Fibroblast of villous mesenchyme (primary cell): ENCODE measurements at regions not wholly inside any gene's neighbourhood (a gene's known extent, or its start where the extent isn't known, plus 50 kb on each side); places are given as distances from the start of the nearest gene placed in this dataset.

ENCODE experiments used
- DNase-seq: peaks from one replicate; pipeline ENCODE4 v3.0.0-alpha.2; 2010; ENCODE audit warnings: low read depth
- H3K4me3 ChIP-seq: 2 replicates; pipeline ENCODE4 v1.5.1; 2011; ENCODE audit warnings: low read depth, mild to moderate bottlenecking, low read length
- TF ChIP-seq, protein P1 (sequence below): IDR thresholded peaks from 2 replicates; pipeline ENCODE4 v1.5.1; 2012; ENCODE audit warnings: low read depth, mild to moderate bottlenecking, low read length; ENCODE audit not compliant: insufficient read depth

DNA sequence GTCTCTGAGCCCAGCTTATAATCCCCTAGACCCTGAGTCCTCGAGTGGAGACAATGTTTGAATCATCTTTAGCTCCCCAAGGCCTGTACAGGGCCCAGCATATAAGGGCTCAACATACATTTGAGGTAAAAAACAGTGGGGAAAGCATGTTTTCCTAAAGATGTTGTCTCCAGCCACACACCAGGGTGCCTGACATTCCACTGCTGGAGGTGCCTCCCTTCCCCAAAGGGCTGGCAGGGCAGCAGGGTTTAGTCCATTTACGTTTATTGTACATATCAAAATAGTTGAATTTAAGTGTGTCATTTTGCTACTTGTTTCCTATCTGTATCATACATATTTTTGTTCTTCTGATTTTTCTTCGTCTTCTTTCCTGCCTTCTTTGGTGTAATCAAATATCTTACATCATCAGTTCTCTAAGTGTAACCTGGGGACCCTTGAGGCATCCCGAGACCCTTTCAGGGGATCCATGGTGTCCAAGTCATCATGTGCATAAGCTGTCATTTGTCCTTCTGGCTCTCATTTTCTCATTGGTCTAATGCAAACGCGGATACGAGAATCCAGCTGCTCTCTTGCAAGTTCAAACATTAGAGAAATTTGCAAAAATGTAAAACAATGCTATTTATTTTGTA is 101.6 kb downstream of the PDGFA start:
- TF ChIP-seq, protein P1, sequence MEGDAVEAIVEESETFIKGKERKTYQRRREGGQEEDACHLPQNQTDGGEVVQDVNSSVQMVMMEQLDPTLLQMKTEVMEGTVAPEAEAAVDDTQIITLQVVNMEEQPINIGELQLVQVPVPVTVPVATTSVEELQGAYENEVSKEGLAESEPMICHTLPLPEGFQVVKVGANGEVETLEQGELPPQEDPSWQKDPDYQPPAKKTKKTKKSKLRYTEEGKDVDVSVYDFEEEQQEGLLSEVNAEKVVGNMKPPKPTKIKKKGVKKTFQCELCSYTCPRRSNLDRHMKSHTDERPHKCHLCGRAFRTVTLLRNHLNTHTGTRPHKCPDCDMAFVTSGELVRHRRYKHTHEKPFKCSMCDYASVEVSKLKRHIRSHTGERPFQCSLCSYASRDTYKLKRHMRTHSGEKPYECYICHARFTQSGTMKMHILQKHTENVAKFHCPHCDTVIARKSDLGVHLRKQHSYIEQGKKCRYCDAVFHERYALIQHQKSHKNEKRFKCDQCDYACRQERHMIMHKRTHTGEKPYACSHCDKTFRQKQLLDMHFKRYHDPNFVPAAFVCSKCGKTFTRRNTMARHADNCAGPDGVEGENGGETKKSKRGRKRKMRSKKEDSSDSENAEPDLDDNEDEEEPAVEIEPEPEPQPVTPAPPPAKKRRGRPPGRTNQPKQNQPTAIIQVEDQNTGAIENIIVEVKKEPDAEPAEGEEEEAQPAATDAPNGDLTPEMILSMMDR = no peak
- no peak overlapping the region for H3K4me3 ChIP-seq
- no peak for DNase-seq

DNA sequence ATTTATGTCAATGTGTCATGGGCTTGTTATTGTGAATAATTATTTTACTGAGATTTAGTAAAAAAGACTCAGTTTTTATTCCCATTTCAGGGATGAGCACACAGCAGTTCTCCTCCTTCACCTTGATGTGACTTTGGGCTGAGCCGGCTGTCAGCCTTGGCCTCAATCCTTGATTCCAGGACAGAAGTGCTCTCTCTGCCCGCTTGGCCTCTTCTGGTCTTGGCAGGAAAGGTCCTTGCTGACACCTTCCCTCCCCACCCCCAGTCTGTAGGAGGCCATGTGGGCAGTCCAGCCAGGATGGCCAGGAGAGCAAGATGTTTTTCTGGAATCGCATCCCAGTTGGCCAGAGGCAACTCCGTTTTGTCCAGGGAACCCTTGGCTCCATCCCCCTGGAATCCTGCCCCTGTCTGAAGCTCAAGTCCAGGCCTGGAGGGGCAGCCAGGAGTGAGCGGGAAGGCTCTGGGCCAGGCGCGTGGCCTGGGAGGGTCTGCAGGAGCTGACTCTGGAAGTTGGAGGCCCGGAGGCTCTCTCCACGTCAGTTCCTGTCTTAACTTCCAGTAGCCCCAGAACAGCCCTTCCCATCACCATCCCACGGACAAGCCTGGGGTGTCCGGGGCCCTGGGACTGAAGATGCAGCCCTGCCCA is 100.9 kb downstream of the PDGFA start:
- DNase-seq = no peak
- no peak overlapping the region for H3K4me3 ChIP-seq
- TF ChIP-seq, protein P1 = no peak

DNA sequence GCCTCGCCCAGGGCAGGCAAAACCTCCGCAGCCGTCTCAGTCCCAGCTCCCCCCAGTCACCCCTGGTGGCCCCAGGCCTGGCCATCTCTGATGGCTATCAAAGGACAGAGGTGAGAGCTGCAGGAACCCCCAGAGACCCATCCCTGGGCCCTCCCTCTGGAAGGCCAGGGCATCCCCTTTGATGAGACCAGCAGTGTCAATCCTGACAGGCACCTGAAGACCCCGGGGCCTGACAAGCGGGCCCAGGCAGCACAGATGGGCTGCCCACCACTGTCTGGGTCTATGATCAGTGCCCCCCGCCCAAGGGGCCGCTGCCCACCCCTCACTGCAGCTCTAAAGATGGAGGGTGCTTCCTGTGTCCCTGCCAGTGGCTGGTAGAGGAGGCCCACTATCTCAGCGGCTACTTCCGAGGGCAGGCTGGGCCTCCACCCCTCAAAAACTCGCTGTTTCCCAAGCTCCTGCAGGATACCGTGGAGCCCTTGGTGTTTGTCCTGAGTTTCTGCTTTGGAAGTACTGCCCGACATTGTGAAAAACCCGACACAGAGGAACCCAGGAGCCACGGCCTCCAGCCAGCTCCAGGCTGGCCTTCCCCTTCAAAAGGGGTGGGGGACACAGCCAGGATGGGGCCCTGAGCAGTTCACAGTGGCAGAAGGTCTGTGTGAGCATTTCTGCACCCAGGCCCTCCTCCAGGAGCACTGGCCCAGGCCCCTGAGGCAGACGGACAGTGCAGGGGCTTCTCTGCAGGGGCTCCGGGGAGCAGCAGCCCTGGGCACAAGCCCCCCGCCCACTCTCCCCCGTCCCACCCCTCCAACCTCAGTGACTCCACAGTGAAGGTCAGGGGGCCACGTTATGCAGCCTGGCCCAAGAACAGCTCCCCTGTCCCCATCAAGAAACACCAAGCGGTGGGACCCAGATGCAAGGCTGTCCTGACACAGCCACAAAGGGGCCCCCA is 99.2 kb downstream of the PDGFA start:
- TF ChIP-seq, protein P1 = no peak
- H3K4me3 ChIP-seq = no peak overlapping the region
- DNase-seq = no peak

DNA sequence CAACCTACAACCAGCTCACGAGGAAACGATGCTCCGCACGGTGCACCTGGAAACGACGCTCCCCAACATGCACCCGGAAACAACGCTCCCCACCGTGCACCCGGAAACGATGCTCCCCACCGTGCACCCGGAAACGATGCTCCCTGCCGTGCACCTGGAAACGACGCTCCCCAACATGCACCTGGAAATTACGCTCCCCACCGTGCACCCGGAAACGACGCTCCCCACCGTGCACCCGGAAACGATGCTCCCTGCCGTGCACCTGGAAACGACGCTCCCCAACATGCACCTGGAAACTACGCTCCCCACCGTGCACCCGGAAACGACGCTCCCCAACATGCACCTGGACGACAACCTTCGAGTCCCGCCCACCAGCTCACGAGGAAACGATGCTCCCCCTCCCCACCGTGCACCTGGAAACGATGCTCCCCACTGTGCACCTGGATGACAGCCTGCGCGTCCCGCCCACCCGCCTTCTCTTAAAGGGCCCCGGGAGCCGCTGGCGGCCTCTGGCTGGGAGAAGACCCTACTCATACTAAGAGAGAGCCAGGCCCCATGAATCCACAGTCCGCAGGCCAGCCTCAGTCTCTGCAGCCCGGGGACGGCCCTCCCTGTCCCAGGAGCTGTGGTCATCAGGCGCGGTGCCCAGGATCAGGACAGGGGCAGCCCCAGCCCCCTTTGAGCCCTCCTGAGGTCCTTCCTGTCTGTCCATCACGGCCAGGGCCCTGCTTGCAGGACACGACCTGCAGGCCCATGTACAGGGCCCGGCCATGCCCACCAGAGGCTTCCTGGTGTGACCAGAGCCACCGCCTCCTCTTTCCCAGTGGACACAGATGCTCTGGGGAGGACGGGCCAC is 98.3 kb downstream of the PDGFA start:
- TF ChIP-seq, protein P1 = no peak
- H3K4me3 ChIP-seq = no peak overlapping the region
- no peak for DNase-seq

DNA sequence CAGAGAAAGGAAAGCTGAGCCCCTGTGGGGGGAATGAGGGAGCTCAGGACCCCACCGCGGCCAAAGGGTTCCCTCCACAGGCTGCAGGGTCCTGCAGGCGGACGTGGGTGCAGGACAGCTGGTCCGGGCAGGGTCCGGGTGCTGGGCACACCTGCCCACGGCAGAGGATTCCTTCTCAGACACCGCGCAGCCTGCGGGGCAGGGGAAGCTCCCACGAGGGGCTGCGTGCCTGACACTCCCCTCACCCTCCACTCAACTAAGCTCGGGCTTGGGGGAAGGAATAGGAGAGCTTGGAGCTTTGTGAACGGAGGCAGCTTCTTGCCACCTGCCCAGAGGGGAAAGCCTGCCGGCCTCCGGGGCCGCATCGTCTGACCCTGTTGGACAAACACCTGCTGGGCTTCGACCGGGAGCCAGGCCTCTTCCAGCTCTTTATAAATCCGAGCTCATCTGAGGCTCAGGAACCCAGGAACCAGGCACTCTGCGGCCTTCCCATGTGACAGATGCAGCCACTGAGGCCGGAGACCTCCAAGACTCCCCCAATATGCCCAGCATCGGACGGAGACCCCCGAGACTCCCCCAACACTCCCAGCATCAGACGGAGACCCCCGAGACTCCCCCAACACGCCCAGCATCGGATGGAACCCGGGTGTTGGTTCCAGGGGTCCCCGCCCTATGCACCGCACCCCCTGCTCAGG is 97.3 kb downstream of the PDGFA start:
- DNase-seq = no peak
- TF ChIP-seq, protein P1 = no peak

DNA sequence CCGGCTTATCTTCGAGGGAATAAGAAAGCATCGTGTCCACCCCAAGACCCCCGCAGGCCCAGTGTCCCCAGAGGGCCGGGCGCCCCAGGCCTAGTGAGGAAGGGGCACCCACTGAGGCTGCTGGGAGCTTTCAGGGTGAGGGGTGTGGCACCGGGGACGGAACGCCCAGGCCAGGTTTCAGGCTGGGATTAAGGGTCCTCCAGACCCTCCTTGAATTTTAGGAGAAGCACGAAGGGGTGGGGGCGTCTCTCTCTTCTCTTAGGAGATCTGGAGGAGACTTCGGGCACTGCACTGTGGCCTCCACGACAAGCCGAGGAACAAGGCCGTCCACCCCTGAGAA is 96.8 kb downstream of the PDGFA start:
- H3K4me3 ChIP-seq = no peak overlapping the region
- no peak for DNase-seq
- TF ChIP-seq, protein P1 = no peak

More for the DNA sequence above, 97.3 kb downstream of the PDGFA start:
- H3K4me3 ChIP-seq = no peak overlapping the region
